Naive thymus-derived CD8-positive, alpha-beta T cell (primary cell): ENCODE measurements at regions not wholly inside any gene's neighbourhood (a gene's known extent, or its start where the extent isn't known, plus 50 kb on each side); places are given as distances from the start of the nearest gene placed in this dataset.
"Not testable (repeated sequence)": the region's sequence is repeated elsewhere in the genome, so short reads cannot be mapped to it uniquely, and the experiment has no call there.

ENCODE experiments used
- ATAC-seq, 2 donors: fragments of 150-1000 bp; cut with Tn5 transposase in 1 of 2; sonication (Bioruptor Pico), chemical (Tn5 transposase) in 1 of 2; 1 replicate in 1 of 2; 2 replicates in 1 of 2; pipeline ENCODE4 v1.10.0; 2021; ENCODE audit warnings: mild to moderate bottlenecking in 2 of 2, moderate library complexity in 2 of 2
- POLR2A ChIA-PET: fragments of 350-600 bp; sonication (Branson Sonifier 250); formaldehyde crosslinking; loops from one replicate; lab custom pipeline; 2021; ENCODE audit warnings: antibody characterized with exemption; lab: Charles Lee
- DNase-seq, 10 donors: peaks; one replicate each; pipeline versions ENCODE4 v3.0.0 to v3.0.0-alpha.2; 2020 to 2022
- H3K27ac Mint-ChIP-seq, 10 donors: one replicate each; pipeline ENCODE4 v1.8.0; 2020 to 2022; ENCODE audit warnings: mild to moderate bottlenecking in 10 of 10, mixed read lengths in 10 of 10, moderate library complexity in 4 of 10, inconsistent platforms in 1 of 10
- H3K27me3 Mint-ChIP-seq, 5 donors: one replicate each; pipeline ENCODE4 v1.8.0; 2021 to 2022; ENCODE audit warnings: mixed read lengths in 5 of 5
- H3K36me3 Mint-ChIP-seq, 3 donors: one replicate each; pipeline ENCODE4 v1.8.0; 2020 to 2022; ENCODE audit warnings: mixed read lengths in 3 of 3, mild to moderate bottlenecking in 2 of 3, inconsistent platforms in 1 of 3
- H3K4me1 Mint-ChIP-seq, 4 donors: one replicate each; pipeline ENCODE4 v1.8.0; 2021 to 2022; ENCODE audit warnings: mixed read lengths in 4 of 4
- H3K4me3 Mint-ChIP-seq, 10 donors: one replicate each; pipeline ENCODE4 v1.8.0; 2020 to 2022; ENCODE audit warnings: mild to moderate bottlenecking in 10 of 10, mixed read lengths in 10 of 10, moderate library complexity in 6 of 10, inconsistent platforms in 1 of 10
- H3K9me3 Mint-ChIP-seq, 9 donors: one replicate each; pipeline ENCODE4 v1.8.0; 2020 to 2022; ENCODE audit warnings: mixed read lengths in 9 of 9, mild to moderate bottlenecking in 3 of 9, inconsistent platforms in 1 of 9, moderate library complexity in 1 of 9

DNA sequence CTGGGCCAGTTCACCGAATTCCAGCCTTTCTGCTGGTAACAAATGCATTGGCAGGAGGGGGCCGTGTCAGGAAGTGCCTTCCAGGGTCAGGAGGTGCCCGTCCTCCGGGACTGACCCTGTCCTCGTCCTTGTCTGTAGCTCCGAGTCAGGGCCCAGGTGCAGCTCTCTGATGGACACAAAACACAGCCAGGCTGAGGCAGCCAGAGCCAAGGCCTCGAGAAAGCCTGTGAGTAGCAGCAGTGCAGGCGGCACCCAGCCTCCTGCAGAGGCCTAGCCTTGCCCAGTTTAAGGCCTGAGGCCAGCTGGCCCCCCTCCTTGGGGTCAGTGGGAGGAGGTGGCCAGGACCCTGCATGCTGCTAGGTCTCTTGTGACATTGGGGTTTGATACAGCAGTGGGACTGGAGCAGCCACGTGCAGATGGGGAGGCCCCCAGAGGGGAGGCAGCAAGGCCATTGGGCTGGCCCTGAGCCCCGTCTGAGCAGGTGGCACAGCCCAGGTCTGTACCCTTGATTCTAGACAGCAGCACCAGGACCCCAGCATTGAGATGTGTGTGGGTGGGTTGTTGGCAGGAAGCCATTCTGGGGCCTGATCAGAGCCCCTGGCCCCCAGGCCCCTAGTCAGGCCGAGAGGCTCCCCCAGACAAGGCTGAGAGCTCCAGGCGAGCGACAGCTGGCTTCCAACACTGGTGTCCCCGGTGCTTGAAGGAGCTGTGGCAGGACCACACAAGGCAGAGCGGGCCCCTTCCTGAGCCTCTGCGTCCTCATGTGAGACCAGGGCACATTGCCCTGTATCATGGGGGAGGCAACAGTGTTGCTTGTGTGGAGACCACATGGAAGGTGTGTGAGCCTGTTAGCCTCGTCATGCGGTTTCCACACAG is 196.9 kb downstream of the LIPI start:
- H3K36me3 Mint-ChIP-seq, H3K4me1 Mint-ChIP-seq, H3K27ac Mint-ChIP-seq, H3K27me3 Mint-ChIP-seq, H3K4me3 Mint-ChIP-seq, H3K9me3 Mint-ChIP-seq, POLR2A ChIA-PET, ATAC-seq, DNase-seq: not testable (repeated sequence)

DNA sequence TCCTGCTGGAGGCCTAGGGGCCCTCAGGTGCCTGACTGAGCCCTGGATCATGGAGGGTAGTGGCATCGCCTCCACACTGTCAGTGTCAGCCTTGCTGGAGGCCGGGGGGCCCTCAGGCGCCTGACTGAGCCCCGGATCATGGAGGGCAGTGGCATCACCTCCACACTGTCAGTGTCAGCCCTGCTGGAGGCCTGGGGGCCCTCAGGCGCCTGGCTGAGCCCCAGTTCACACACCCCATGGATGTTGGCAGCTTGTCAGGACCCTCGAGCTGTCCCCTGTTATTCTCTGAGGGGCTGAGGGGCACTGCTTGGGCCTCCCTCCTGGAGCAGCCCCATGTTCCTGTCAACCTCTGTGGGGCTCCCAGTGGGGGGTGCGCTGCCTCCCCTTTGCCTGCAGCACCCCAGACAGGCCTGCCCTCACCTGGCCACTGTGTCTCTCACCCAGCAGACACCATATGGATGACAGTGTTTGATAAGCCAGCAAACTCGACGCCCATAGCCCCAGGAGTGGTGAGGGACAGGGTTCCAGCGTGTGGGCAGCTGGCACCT is 197.6 kb downstream of the LIPI start:
- no peak overlapping the region for H3K4me3 Mint-ChIP-seq
- DNase-seq, result no peak

DNA sequence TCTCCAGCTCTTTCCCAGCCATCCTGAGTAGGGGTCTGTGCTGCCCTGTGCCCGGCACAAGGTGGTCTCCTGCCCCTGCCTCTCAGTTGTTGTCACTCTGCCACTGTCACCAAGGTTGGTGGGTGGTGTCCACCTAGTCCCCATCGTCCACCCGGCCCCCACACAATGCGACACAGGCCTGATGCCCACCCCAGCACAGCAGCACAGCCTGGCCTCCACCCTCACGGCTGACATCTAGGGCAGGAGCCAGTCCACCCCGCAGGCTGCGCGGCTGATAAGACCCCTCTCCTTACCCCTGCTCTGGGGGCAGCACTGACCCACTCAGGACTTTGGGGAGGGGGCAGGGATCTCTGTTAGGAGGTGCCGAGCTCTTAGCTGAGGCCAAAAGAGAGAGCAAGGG is 198.3 kb downstream of the LIPI start:
- Mint-ChIP-seq H3K4me1 (peaks cover 0 to 2% (median 0%) of the 10 kb centered on the region in 4 donors), H3K36me3 (no peaks in the 10 kb centered on the region), H3K4me3 (no peak overlapping the region), H3K9me3 (no peaks in the 10 kb centered on the region), H3K27ac (no peak overlapping the region), H3K27me3 (peaks cover 0 to 2% (median 0%) of the 10 kb centered on the region in 5 donors)
- POLR2A ChIA-PET, result no interaction called here
- DNase-seq (no peak), ATAC-seq (no peak)

More for the DNA sequence above, 197.6 kb downstream of the LIPI start:
- Mint-ChIP-seq H3K27ac (no peak overlapping the region), H3K9me3 (no peaks in the 10 kb centered on the region), H3K36me3 (no peaks in the 10 kb centered on the region), H3K4me1 (peaks cover 0 to 2% (median 0%) of the 10 kb centered on the region in 4 donors), H3K27me3 (peaks cover 0 to 2% (median 0%) of the 10 kb centered on the region in 5 donors)
- no peak for ATAC-seq
- POLR2A ChIA-PET, result no interaction called here

DNA sequence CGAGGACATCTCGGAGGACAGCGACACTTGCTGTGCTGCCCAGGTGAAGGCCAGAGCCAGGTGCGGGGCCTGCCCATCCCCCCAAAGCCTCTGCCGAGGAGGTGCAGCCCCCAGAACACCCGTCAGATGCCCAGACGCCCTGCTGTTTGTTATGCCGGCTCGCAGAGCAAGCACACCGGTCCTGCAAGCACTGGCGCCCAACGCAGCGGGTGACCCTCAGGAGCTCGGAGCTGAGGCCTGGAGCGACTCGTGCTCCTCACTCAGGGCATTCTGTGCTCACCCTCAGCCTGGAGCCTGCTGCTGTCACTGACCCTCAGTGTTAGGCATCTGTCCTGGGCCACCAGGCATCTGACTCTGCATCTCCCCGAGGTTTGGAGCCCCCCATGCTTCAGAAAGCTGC is 199.0 kb downstream of the LIPI start:
- H3K9me3 Mint-ChIP-seq, H3K27ac Mint-ChIP-seq, POLR2A ChIA-PET, H3K36me3 Mint-ChIP-seq, ATAC-seq, H3K4me1 Mint-ChIP-seq, H3K4me3 Mint-ChIP-seq, DNase-seq, H3K27me3 Mint-ChIP-seq: not testable (repeated sequence)

DNA sequence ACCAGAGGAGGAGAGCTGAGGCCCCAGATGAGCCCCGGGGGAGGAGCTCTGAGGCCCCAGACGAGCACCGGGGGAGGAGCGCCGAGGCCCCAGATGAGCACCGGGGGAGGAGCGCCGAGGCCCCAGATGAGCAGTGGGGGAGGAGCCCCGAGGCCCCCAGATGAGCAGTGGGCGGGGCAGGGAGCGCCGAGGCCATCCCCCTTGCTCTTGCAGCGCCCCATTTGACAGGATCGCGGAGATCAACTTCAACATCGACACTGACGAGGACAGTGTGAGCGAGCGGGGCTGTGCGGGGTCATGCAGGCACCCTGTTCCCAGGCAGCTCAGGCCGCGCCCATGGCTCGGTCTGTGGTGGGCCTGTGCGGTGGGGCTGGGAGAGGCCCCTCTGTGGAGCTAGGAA is 199.6 kb downstream of the LIPI start:
- H3K36me3 Mint-ChIP-seq, H3K4me3 Mint-ChIP-seq, H3K9me3 Mint-ChIP-seq, H3K27me3 Mint-ChIP-seq, H3K27ac Mint-ChIP-seq, DNase-seq, ATAC-seq, H3K4me1 Mint-ChIP-seq, POLR2A ChIA-PET: not testable (repeated sequence)

DNA sequence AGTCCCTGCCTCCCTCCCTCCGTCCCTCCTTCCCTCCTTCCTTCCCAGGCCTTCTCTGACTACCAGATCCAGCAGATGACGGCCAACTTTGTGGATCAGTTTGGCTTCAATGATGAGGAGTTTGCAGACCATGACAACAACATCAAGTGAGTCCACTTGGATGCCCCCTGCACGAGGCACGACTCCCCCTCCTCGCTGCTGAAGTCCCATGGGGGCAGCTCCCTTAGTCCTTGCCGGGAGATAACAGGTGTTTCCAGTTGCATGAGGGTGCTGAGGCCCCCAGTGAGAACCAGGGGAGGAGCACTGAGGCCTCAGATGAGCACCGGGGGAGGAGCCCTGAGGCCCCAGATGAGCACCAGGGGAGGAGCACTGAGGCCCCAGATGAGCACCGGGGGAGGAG is 200.0 kb downstream of the LIPI start:
- no peaks in the 10 kb centered on the region for H3K36me3 Mint-ChIP-seq
- H3K27me3 Mint-ChIP-seq, result no peaks in the 10 kb centered on the region
- peaks cover 0 to 2% (median 0%) of the 10 kb centered on the region in 4 donors for H3K4me1 Mint-ChIP-seq
- H3K4me3 Mint-ChIP-seq, result no peak overlapping the region
- H3K27ac Mint-ChIP-seq, result no peak overlapping the region
- H3K9me3 Mint-ChIP-seq, result no peaks in the 10 kb centered on the region
- DNase-seq, result no peak
- POLR2A ChIA-PET, result no interaction called here
- no peak for ATAC-seq

DNA sequence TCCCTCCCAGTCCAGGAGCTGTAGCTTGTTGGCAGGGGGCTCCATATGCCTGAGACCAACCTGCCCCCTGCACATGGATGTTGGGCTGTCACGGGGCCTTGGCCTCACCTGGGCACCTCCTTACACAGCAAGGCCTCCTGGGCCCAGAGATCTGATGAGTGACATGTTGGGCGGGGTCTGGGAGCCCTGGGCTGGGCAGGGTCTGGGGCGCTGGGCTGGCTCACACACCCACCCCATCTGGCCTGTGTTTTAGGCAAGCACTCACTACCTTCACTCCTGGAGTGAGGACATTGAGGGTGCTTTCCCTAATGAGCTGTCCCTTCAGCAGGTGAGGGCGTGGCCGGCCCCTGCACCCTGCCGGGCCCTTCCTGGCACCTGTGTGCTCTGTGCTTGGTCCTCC is 200.8 kb downstream of the LIPI start:
- H3K27me3 Mint-ChIP-seq, H3K36me3 Mint-ChIP-seq, H3K27ac Mint-ChIP-seq, H3K4me3 Mint-ChIP-seq, H3K4me1 Mint-ChIP-seq, H3K9me3 Mint-ChIP-seq, ATAC-seq, DNase-seq, POLR2A ChIA-PET: not testable (repeated sequence)

DNA sequence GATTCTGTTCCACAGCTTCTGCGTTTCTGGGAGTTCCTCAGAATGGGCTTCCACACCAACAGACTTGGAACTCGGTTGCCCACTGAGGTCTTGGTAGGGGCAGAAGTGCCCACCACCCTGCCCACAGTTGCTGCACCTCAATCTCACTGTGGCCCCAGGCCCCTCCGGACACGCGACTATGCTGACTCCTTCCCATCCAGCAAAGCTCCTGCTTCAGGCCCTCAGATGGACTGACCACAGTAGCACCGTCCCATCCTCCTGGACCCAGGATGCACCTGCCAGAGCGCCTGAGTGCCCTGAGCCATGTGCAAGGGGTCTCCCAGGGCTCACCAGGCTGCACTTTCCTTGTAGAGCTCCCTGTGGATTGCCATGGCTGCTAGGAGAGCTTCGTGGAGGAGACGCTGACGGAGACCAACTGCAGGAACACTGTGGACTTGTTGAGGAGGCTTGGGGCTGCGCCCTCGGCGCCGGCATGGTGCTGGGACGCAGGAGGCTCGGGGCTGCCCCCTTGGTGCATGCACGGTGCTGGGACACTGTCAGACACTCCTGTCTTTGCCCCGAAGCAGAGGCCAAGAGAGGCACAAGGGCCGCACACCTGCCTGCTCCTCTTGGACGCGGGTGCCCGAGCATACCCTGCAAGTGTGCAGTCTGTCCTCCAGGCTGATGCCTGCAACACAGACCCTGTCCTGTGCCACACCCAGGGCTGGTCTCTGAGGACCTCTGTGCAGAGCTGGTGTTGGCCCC is 201.3 kb downstream of the LIPI start:
- H3K9me3 Mint-ChIP-seq, H3K4me3 Mint-ChIP-seq, ATAC-seq, H3K4me1 Mint-ChIP-seq, H3K27me3 Mint-ChIP-seq, DNase-seq, H3K36me3 Mint-ChIP-seq, POLR2A ChIA-PET, H3K27ac Mint-ChIP-seq: not testable (repeated sequence)

DNA sequence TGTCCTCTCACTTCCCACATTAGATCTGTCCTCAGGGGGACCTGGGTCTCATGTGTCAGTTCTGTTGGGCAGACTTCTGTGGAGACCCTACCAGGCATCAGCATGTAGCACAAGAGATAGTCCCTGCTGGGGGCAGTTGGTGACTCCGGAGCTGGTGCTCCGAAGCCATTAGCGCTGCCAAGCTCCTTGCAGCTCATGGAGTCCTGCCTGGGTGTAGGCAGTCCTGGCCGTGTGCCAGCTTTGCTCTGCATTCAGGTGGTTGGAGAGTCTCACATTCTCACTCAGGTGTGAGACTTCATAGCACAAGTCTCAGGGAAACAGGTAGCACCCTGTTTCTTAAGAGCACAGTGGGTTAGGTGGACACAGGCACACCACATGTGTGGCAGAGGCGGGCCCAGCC is 202.3 kb downstream of the LIPI start:
- H3K9me3 Mint-ChIP-seq, H3K4me1 Mint-ChIP-seq, H3K36me3 Mint-ChIP-seq, H3K27ac Mint-ChIP-seq, POLR2A ChIA-PET, ATAC-seq, DNase-seq, H3K27me3 Mint-ChIP-seq, H3K4me3 Mint-ChIP-seq: not testable (repeated sequence)

DNA sequence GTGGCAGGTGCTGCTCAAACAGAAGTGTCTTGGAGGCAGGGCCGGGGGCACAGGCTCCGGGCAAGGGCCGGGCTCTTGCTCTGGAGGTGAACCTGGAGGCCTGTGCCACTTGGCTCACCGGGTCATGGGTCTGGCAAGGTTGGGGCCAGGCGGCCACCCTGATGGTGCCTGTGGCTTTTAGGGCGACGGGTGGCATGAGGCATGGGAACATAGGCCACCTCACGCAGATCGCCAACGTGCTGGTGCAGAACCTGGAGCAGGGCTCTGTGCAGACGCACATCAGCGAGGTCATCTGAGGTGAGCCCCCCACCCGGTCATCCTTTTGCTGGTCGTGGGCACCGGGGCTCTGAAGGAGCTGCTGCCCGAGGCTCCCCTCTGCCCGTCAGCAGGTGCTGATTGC is 202.7 kb downstream of the LIPI start:
- H3K9me3 Mint-ChIP-seq, H3K27ac Mint-ChIP-seq, DNase-seq, H3K36me3 Mint-ChIP-seq, H3K27me3 Mint-ChIP-seq, H3K4me1 Mint-ChIP-seq, ATAC-seq, POLR2A ChIA-PET, H3K4me3 Mint-ChIP-seq: not testable (repeated sequence)

DNA sequence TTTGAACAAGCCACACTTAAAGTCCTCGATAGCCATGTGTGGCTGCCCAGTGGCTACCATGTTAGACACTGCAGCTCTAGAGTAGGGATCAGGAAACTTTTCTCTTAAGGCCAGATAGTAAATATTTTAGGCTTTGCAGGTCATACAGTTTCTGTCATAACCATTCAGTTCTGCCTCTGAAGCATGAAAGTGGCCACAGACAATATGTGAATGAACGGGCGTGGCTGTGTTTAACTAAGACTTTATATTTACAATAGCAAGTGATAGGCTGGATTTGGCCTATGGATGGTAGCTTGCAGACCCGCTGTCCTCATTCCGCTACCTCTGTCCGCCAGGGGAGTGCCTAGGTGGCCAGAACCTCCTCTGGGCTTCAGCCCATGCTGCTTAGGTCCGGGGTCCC is 204.6 kb downstream of the LIPI start:
- DNase-seq, H3K36me3 Mint-ChIP-seq, H3K4me3 Mint-ChIP-seq, POLR2A ChIA-PET, ATAC-seq, H3K27me3 Mint-ChIP-seq, H3K27ac Mint-ChIP-seq, H3K4me1 Mint-ChIP-seq, H3K9me3 Mint-ChIP-seq: not testable (repeated sequence)

DNA sequence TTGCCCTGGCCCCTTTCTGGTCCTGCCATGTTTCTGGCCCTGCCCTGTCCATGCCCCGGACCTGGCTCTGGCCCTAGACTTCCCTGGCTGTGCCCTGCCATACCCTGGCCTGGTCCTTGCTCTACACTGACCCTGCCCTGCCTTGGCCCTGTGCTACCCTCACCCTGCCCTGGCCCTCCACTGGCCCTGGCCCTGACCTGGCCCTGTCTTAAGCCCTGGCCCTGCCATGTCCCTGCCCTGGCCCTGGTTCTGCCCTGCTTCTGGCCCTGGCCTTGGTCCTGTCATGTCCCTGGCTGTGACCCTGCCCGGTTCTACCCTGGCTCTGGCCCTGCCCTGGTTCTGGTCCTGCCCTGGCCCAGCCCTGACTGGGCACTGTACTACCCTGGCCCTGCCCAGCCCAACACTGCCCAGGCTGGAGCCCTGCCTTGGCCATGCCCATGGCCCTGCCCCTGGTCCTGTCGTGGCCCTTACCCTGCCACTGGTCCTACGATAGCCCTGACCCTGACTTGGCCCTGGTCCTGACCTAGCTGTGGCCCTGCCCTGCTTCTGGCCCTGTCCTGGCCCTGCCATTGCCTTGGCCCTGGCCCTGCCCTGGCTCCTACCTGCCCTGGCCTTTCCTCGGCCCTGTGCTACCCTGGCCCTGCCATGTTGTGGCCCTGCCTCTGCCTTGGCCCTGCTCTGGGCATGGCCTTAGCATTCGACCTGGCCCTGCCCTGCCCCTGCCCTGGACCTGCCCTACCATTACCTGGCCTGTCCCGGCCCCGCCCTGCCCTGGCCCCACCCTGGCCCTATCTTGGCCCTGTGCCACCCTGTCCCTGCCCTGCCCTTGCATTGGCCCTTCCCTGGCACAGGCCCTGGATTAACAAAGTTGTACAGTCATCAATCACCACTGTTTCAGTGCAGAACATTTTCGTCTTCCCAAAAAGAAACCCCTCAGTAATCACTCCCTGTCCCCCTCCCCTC is 223.5 kb downstream of the LIPI start:
- H3K9me3 Mint-ChIP-seq, H3K4me1 Mint-ChIP-seq, DNase-seq, H3K36me3 Mint-ChIP-seq, H3K4me3 Mint-ChIP-seq, H3K27me3 Mint-ChIP-seq, ATAC-seq, POLR2A ChIA-PET: not testable (repeated sequence)
- peak overlapping the region in 1 of 10 donors; percentile 58 for H3K27ac Mint-ChIP-seq
